HEK293 (cell line): ENCODE measurements at regions not wholly inside any gene's neighbourhood (a gene's known extent, or its start where the extent isn't known, plus 50 kb on each side); places are given as distances from the start of the nearest gene placed in this dataset.
"Not testable (repeated sequence)": the region's sequence is repeated elsewhere in the genome, so short reads cannot be mapped to it uniquely, and the experiment has no call there.

ENCODE experiments used
- CTCF ChIA-PET: fragments of 350-600 bp; formaldehyde crosslinking; extraction: SDS; loops from one replicate; lab custom pipeline; 2021; ENCODE audit warnings: antibody characterized with exemption; lab: Yijun Ruan, JAX
- POLR2A ChIA-PET: fragments of 300-600 bp; formaldehyde crosslinking; extraction: SDS; loops from one replicate; lab custom pipeline; 2020; ENCODE audit warnings: antibody characterized with exemption, inconsistent platforms; lab: Yijun Ruan, JAX
- H3K27ac ChIP-seq: fragments of 200-500 bp; sonication (Bioruptor generic); 2 replicates; pipeline ENCODE4 v1.5.1; 2014; ENCODE audit warnings: low read depth, low read length, control low read depth, inconsistent platforms; ENCODE audit errors: extremely low read depth
- H3K36me3 ChIP-seq, 2 experiments: fragments of 200-500 bp in 1 of 2; sonication (Bioruptor generic) in 1 of 2; 1 replicate in 1 of 2; 2 replicates in 1 of 2; pipeline ENCODE4 v1.5.1; 2014 to 2017; ENCODE audit warnings: inconsistent platforms in 2 of 2, low read length in 2 of 2; ENCODE audit not compliant: control insufficient read depth in 2 of 2, insufficient read depth in 1 of 2
- H3K4me1 ChIP-seq: fragments of 200-500 bp; sonication (Bioruptor generic); 2 replicates; pipeline ENCODE4 v1.5.1; 2014; ENCODE audit warnings: mild to moderate bottlenecking, low read length, inconsistent platforms; ENCODE audit not compliant: control insufficient read depth, insufficient read depth
- H3K4me3 ChIP-seq: 2 replicates; pipeline ENCODE4 v1.5.1; 2011; ENCODE audit warnings: low read depth, mild to moderate bottlenecking, control low read depth, low read length, moderate library complexity
- H3K9me3 ChIP-seq: fragments of 200-500 bp; sonication (Bioruptor generic); 2 replicates; pipeline ENCODE4 v1.5.1; 2014; ENCODE audit warnings: low read depth, low read length, inconsistent platforms; ENCODE audit not compliant: control insufficient read depth, insufficient read depth
- REST ChIP-seq: fragments of 450-650 bp; formaldehyde crosslinking; IDR thresholded peaks from 2 replicates; pipeline ENCODE4 v1.5.1; 2016; ENCODE audit warnings: missing biosample characterization, missing genetic modification characterization
- ZNF16 ChIP-seq: fragments of 450-650 bp; formaldehyde crosslinking; IDR thresholded peaks from 2 replicates; pipeline ENCODE4 v1.5.1; 2016; ENCODE audit warnings: low read depth, missing biosample characterization, missing genetic modification characterization
- ZNF280C ChIP-seq: fragments of 450-650 bp; formaldehyde crosslinking; IDR thresholded peaks from 2 replicates; pipeline ENCODE4 v1.5.1; 2016; ENCODE audit warnings: missing biosample characterization, missing genetic modification characterization
- ZNF704 ChIP-seq: fragments of 450-650 bp; formaldehyde crosslinking; IDR thresholded peaks from 2 replicates; pipeline ENCODE4 v1.5.1; 2016; ENCODE audit warnings: missing biosample characterization, missing genetic modification characterization
- TF ChIP-seq, protein P1 (sequence below): fragments of 450-650 bp; formaldehyde crosslinking; IDR thresholded peaks from 2 replicates; pipeline ENCODE4 v1.5.1; 2016; ENCODE audit warnings: missing biosample characterization, missing genetic modification characterization
- TF ChIP-seq, protein P2 (sequence below): fragments of 450-650 bp; formaldehyde crosslinking; conservative IDR thresholded peaks from 2 replicates; pipeline ENCODE4 v1.5.1; 2016; ENCODE audit warnings: low read depth, missing biosample characterization, missing genetic modification characterization
- TF ChIP-seq, protein P3 (sequence below): fragments of 450-650 bp; formaldehyde crosslinking; IDR thresholded peaks from 2 replicates; pipeline ENCODE4 v1.5.1; 2016; ENCODE audit warnings: missing biosample characterization, missing genetic modification characterization, low read depth

DNA sequence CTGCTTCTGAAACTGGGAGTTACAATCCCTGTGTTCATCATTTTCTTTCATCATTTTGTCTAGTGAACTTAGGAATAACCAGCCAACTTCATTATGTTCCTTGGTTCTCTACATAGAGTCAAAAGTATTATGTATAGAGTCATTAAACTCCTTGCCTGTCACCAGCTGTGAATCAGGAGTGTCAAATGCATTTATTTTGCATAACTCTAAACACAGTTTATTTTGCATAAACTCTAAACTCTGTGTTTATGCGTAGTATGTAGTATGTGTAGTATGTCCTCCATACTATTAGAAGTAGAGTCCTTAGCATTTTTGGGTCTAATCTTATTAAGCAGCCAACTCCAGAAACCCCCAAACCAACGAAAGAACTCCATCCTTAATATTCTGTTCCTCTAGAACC is 164.4 kb downstream of the EVA1A start:
- Histone ChIP-seq H3K27ac (no peak overlapping the region), H3K36me3 (no peaks in the 10 kb centered on the region), H3K4me1 (no peaks in the 10 kb centered on the region), H3K9me3 (no peaks in the 10 kb centered on the region), H3K4me3 (no peak overlapping the region)
- ChIA-PET POLR2A (no interaction called here), CTCF (no interaction called here)
- TF ChIP-seq, protein P1, sequence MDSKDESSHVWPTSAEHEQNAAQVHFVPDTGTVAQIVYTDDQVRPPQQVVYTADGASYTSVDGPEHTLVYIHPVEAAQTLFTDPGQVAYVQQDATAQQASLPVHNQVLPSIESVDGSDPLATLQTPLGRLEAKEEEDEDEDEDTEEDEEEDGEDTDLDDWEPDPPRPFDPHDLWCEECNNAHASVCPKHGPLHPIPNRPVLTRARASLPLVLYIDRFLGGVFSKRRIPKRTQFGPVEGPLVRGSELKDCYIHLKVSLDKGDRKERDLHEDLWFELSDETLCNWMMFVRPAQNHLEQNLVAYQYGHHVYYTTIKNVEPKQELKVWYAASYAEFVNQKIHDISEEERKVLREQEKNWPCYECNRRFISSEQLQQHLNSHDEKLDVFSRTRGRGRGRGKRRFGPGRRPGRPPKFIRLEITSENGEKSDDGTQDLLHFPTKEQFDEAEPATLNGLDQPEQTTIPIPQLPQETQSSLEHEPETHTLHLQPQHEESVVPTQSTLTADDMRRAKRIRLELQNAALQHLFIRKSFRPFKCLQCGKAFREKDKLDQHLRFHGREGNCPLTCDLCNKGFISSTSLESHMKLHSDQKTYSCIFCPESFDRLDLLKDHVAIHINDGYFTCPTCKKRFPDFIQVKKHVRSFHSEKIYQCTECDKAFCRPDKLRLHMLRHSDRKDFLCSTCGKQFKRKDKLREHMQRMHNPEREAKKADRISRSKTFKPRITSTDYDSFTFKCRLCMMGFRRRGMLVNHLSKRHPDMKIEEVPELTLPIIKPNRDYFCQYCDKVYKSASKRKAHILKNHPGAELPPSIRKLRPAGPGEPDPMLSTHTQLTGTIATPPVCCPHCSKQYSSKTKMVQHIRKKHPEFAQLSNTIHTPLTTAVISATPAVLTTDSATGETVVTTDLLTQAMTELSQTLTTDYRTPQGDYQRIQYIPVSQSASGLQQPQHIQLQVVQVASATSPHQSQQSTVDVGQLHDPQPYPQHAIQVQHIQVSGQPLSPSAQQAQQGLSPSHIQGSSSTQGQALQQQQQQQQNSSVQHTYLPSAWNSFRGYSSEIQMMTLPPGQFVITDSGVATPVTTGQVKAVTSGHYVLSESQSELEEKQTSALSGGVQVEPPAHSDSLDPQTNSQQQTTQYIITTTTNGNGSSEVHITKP (tag by site-specific recombination), result no peak

DNA sequence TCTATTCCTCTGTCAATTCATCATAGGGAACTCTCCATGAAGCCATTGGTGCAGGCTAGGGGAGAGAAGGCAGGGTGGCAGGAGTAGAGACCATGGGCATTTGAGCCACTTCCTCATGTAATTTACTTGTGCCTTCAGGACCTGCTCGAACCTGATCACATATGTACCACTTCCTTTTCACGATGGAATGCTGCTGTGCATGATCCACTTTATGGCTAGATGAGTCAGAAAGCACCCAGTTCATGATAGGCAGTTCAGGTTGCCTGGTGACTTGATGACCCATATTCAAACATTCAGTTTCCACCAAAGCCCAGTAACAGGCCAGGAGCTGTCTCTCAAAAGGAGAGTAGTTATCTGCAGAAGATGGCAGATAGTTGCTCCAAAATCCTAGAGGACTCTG is 166.0 kb downstream of the EVA1A start:
- H3K4me1 ChIP-seq, H3K4me3 ChIP-seq, H3K27ac ChIP-seq, CTCF ChIA-PET, H3K9me3 ChIP-seq, H3K36me3 ChIP-seq, POLR2A ChIA-PET: not testable (repeated sequence)

- ChIA-PET POLR2A (no interaction called here), CTCF (no interaction called here)
- H3K4me3 ChIP-seq, result no peak overlapping the region
- no peaks in the 10 kb centered on the region for H3K4me1 ChIP-seq
- H3K9me3 ChIP-seq, result no peaks in the 10 kb centered on the region
- no peaks in the 10 kb centered on the region for H3K36me3 ChIP-seq
- H3K27ac ChIP-seq, result no peak overlapping the region
- TF ChIP-seq, protein P2, sequence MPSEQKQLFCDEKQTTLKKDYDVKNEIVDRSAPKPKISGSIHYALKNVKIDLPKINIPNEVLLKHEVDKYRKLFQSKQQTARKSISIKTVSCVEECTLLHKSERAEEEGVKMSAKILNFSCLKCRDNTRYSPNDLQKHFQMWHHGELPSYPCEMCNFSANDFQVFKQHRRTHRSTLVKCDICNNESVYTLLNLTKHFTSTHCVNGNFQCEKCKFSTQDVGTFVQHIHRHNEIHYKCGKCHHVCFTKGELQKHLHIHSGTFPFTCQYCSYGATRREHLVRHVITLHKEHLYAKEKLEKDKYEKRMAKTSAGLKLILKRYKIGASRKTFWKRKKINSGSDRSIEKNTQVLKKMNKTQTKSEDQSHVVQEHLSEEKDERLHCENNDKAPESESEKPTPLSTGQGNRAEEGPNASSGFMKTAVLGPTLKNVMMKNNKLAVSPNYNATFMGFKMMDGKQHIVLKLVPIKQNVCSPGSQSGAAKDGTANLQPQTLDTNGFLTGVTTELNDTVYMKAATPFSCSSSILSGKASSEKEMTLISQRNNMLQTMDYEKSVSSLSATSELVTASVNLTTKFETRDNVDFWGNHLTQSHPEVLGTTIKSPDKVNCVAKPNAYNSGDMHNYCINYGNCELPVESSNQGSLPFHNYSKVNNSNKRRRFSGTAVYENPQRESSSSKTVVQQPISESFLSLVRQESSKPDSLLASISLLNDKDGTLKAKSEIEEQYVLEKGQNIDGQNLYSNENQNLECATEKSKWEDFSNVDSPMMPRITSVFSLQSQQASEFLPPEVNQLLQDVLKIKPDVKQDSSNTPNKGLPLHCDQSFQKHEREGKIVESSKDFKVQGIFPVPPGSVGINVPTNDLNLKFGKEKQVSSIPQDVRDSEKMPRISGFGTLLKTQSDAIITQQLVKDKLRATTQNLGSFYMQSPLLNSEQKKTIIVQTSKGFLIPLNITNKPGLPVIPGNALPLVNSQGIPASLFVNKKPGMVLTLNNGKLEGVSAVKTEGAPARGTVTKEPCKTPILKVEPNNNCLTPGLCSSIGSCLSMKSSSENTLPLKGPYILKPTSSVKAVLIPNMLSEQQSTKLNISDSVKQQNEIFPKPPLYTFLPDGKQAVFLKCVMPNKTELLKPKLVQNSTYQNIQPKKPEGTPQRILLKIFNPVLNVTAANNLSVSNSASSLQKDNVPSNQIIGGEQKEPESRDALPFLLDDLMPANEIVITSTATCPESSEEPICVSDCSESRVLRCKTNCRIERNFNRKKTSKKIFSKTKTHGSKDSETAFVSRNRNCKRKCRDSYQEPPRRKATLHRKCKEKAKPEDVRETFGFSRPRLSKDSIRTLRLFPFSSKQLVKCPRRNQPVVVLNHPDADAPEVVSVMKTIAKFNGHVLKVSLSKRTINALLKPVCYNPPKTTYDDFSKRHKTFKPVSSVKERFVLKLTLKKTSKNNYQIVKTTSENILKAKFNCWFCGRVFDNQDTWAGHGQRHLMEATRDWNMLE (tag by site-specific recombination), result no peak
- TF ChIP-seq ZNF704 (no peak), ZNF280C (tag by site-specific recombination) (no peak), REST (tag by site-specific recombination) (no peak), ZNF16 (no peak)
- TF ChIP-seq, protein P3, sequence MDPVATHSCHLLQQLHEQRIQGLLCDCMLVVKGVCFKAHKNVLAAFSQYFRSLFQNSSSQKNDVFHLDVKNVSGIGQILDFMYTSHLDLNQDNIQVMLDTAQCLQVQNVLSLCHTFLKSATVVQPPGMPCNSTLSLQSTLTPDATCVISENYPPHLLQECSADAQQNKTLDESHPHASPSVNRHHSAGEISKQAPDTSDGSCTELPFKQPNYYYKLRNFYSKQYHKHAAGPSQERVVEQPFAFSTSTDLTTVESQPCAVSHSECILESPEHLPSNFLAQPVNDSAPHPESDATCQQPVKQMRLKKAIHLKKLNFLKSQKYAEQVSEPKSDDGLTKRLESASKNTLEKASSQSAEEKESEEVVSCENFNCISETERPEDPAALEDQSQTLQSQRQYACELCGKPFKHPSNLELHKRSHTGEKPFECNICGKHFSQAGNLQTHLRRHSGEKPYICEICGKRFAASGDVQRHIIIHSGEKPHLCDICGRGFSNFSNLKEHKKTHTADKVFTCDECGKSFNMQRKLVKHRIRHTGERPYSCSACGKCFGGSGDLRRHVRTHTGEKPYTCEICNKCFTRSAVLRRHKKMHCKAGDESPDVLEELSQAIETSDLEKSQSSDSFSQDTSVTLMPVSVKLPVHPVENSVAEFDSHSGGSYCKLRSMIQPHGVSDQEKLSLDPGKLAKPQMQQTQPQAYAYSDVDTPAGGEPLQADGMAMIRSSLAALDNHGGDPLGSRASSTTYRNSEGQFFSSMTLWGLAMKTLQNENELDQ (tag by site-specific recombination), result no peak
Measured at GRCh38 chr2:75390169-75390568, 170.6 kb downstream of the EVA1A start.
